DND-41 (cell line): ENCODE measurements at regions not wholly inside any gene's neighbourhood (a gene's known extent, or its start where the extent isn't known, plus 50 kb on each side); places are given as distances from the start of the nearest gene placed in this dataset.

Experiments used
- ATAC-seq: fragments of 200-7000 bp; cut with Tn5 transposase; 3 replicates; pipeline ENCODE4 v1.9.1; 2021; ENCODE audit warnings: low read depth; ENCODE audit not compliant: insufficient read depth
- DNase-seq: peaks from one replicate; pipeline ENCODE4 v3.0.0-alpha.2; 2020
- H2AFZ ChIP-seq: 2 replicates; pipeline ENCODE4 v1.6.0; 2012; ENCODE audit warnings: low read depth, low read length
- H3K27ac ChIP-seq: 2 replicates; pipeline ENCODE4 v1.5.1; 2012; ENCODE audit warnings: low read length, inconsistent platforms
- H3K27me3 ChIP-seq: fragments of 200-600 bp; sonication (generic); 2 replicates; pipeline ENCODE4 v1.6.0; 2012; ENCODE audit warnings: low read length, mild to moderate bottlenecking, inconsistent platforms; ENCODE audit not compliant: insufficient read depth, poor library complexity
- H3K36me3 ChIP-seq: 2 replicates; pipeline ENCODE4 v1.5.1; 2012; ENCODE audit warnings: low read length, inconsistent platforms; ENCODE audit not compliant: insufficient read depth
- H3K4me1 ChIP-seq: 2 replicates; pipeline ENCODE4 v1.5.1; 2012; ENCODE audit warnings: mild to moderate bottlenecking, low read length; ENCODE audit not compliant: insufficient read depth
- H3K4me2 ChIP-seq: 2 replicates; pipeline ENCODE4 v1.6.0; 2012; ENCODE audit warnings: mild to moderate bottlenecking, moderate library complexity, low read length, inconsistent platforms; ENCODE audit not compliant: insufficient read depth
- H3K4me3 ChIP-seq, 2 experiments: fragments of 200-600 bp in 1 of 2; shearing (Covaris generic) in 1 of 2; 2 replicates each; pipeline ENCODE4 v1.5.1; 2012 to 2016; ENCODE audit warnings: inconsistent platforms in 2 of 2, low read length in 2 of 2, mild to moderate bottlenecking in 2 of 2, low read depth in 1 of 2, moderate library complexity in 1 of 2
- H3K79me2 ChIP-seq: 2 replicates; pipeline ENCODE4 v1.6.0; 2012; ENCODE audit warnings: low read length, inconsistent platforms; ENCODE audit not compliant: insufficient read depth
- H3K9ac ChIP-seq: 2 replicates; pipeline ENCODE4 v1.6.0; 2012; ENCODE audit warnings: low read depth, mild to moderate bottlenecking, inconsistent platforms, low read length, moderate library complexity
- H3K9me3 ChIP-seq: 2 replicates; pipeline ENCODE4 v1.5.1; 2012; ENCODE audit warnings: low read length, moderate library complexity, mild to moderate bottlenecking, inconsistent platforms; ENCODE audit not compliant: insufficient read depth, severe bottlenecking
- H4K20me1 ChIP-seq: 2 replicates; pipeline ENCODE4 v1.6.0; 2012; ENCODE audit warnings: low read length; ENCODE audit not compliant: insufficient read depth
- EZH2 ChIP-seq: IDR thresholded peaks from 3 replicates; pipeline ENCODE4 v1.6.1; 2012; ENCODE audit warnings: borderline replicate concordance, low read depth, mild to moderate bottlenecking, moderate library complexity, low read length, inconsistent platforms; ENCODE audit not compliant: severe bottlenecking
- TF ChIP-seq, protein P1 (sequence below): IDR thresholded peaks from 2 replicates; pipeline ENCODE4 v1.5.1; 2012; ENCODE audit warnings: borderline replicate concordance, low read length, moderate library complexity, mild to moderate bottlenecking; ENCODE audit not compliant: poor library complexity, severe bottlenecking; ENCODE audit errors: extremely low read depth

DNA sequence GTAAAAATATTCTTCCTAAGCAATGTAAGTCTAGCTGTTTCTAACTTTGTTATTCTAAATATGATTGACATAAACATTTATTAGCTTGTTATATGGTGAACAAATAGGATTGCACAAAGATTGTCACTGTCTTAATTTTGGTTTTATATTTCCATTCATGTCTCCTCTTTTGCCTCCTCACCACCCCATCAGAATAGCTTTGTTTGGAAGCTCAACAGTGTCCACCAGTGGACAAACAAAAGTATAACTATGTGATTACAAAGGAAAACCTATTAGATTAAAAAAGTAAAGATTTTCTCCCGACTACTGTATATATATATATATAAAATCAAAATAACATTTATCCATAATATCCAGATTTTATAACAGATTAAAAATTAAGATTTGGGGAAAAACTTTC is 468.2 kb downstream of the ZIC3 start:
- no peak for TF ChIP-seq EZH2
- TF ChIP-seq, protein P1, sequence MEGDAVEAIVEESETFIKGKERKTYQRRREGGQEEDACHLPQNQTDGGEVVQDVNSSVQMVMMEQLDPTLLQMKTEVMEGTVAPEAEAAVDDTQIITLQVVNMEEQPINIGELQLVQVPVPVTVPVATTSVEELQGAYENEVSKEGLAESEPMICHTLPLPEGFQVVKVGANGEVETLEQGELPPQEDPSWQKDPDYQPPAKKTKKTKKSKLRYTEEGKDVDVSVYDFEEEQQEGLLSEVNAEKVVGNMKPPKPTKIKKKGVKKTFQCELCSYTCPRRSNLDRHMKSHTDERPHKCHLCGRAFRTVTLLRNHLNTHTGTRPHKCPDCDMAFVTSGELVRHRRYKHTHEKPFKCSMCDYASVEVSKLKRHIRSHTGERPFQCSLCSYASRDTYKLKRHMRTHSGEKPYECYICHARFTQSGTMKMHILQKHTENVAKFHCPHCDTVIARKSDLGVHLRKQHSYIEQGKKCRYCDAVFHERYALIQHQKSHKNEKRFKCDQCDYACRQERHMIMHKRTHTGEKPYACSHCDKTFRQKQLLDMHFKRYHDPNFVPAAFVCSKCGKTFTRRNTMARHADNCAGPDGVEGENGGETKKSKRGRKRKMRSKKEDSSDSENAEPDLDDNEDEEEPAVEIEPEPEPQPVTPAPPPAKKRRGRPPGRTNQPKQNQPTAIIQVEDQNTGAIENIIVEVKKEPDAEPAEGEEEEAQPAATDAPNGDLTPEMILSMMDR, result no peak

DNA sequence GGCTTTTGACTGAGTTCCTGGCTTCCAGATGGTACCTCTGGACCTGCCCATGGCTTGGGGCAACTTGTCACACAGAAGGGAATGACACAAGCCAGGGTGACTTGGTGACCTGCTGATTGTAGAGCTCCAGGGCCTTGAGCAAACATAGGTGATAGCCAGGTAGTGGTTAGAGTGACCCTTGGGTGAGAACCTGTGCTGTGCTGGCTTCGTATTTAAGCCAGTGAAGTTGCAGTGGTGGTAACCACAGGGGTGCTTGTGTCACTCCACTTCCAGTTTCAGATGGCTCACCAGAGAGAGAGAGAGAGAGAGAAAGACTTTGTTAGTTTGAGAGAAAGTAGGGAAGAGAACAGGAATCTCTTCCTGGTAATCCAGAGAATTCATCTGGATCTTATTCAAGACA is 471.6 kb downstream of the ZIC3 start:
- Histone ChIP-seq H3K4me2 (no peak overlapping the region), H3K9me3 (no peaks in the 10 kb centered on the region)
- no peak for ATAC-seq

More for the DNA sequence above, 468.2 kb downstream of the ZIC3 start:
- H3K9ac ChIP-seq, result no peak overlapping the region
- H3K9me3 ChIP-seq, result no peaks in the 10 kb centered on the region
- H3K4me1 ChIP-seq, result no peaks in the 10 kb centered on the region
- ATAC-seq (no peak), DNase-seq (no peak)
- no peak overlapping the region for H3K4me2 ChIP-seq
- H2AFZ ChIP-seq, result no peak overlapping the region
- no peaks in the 10 kb centered on the region for H4K20me1 ChIP-seq
- no peaks in the 10 kb centered on the region for H3K79me2 ChIP-seq
- no peak overlapping the region for H3K4me3 ChIP-seq
- no peaks in the 10 kb centered on the region for H3K27me3 ChIP-seq
- no peaks in the 10 kb centered on the region for H3K36me3 ChIP-seq
- no peak overlapping the region for H3K27ac ChIP-seq

DNA sequence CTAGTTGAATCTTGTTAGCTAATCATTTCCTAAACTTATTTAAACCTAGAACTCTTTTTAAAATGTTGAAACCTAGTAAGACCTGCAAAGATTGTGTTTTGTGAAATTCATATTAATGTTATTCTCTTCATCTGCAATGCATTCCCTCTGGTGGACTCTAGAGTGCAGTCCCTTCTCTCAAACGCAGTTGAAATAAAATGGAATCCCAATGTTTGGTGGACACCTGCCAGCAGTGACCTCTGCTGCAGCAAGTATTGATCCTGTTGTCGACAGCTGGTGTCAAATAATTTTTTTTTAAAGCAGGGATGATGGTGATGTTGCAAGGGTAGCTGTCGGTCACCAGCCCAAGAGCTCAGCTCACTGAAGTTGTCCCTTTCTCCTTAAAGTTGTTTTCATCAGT is 492.0 kb downstream of the ZIC3 start:
- no peak overlapping the region for H2AFZ ChIP-seq
- H3K4me1 ChIP-seq, result no peaks in the 10 kb centered on the region
- no peaks in the 10 kb centered on the region for H4K20me1 ChIP-seq
- TF ChIP-seq EZH2, result no peak
- TF ChIP-seq, protein P1, result no peak
- no peak overlapping the region for H3K27ac ChIP-seq
- no peak overlapping the region for H3K9ac ChIP-seq
- no peaks in the 10 kb centered on the region for H3K9me3 ChIP-seq
- no peak for ATAC-seq
- H3K4me3 ChIP-seq, result no peak overlapping the region
- H3K4me2 ChIP-seq, result no peak overlapping the region
- no peak for DNase-seq
- no peaks in the 10 kb centered on the region for H3K79me2 ChIP-seq
- H3K27me3 ChIP-seq, result no peaks in the 10 kb centered on the region
- no peaks in the 10 kb centered on the region for H3K36me3 ChIP-seq

More for the DNA sequence above, 471.6 kb downstream of the ZIC3 start:
- no peaks in the 10 kb centered on the region for H4K20me1 ChIP-seq
- H3K4me1 ChIP-seq, result no peaks in the 10 kb centered on the region
- H3K27ac ChIP-seq, result no peak overlapping the region
- no peak for TF ChIP-seq EZH2
- TF ChIP-seq, protein P1, result no peak
- no peaks in the 10 kb centered on the region for H3K36me3 ChIP-seq
- H3K27me3 ChIP-seq, result no peaks in the 10 kb centered on the region
- no peak for DNase-seq
- no peak overlapping the region for H2AFZ ChIP-seq
- no peak overlapping the region for H3K4me3 ChIP-seq
- no peak overlapping the region for H3K9ac ChIP-seq
- no peaks in the 10 kb centered on the region for H3K79me2 ChIP-seq

DNA sequence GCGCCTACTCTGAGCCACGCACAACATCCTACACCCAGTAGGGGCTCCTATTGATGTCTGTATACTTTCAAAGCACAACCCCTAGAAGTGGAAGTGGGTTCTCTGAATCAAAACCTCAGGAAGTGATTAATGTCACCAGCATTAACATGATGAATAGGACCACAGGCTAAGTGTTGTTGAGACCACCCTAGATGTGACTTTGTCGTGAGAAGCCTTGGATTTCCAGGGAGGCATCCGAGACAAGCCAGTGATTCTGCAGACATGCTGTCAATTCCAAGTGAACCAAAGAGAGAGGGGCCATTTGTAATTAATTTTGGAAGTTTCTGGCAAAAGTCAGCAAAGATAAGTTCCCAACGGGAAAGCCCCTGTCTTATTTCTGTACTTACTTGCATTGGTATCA is 493.0 kb downstream of the ZIC3 start:
- no peaks in the 10 kb centered on the region for H3K4me1 ChIP-seq
- no peaks in the 10 kb centered on the region for H3K9me3 ChIP-seq
- H3K9ac ChIP-seq, result no peak overlapping the region
- no peak for ATAC-seq
- H4K20me1 ChIP-seq, result no peaks in the 10 kb centered on the region
- no peaks in the 10 kb centered on the region for H3K27me3 ChIP-seq
- H2AFZ ChIP-seq, result no peak overlapping the region
- no peak overlapping the region for H3K4me3 ChIP-seq
- no peak for DNase-seq
- no peak for TF ChIP-seq EZH2
- TF ChIP-seq, protein P1, result no peak
- H3K79me2 ChIP-seq, result no peaks in the 10 kb centered on the region
- H3K4me2 ChIP-seq, result no peak overlapping the region
- H3K27ac ChIP-seq, result no peak overlapping the region
- H3K36me3 ChIP-seq, result no peaks in the 10 kb centered on the region
